ENCODE measurements at regions not wholly inside any gene's neighbourhood (a gene's known extent, or its start where the extent isn't known, plus 50 kb on each side); places are given as distances from the start of the nearest gene placed in this dataset.
A peak's percentile ranks its signal among the peaks of the same experiment; 100 is the strongest.

DNA sequence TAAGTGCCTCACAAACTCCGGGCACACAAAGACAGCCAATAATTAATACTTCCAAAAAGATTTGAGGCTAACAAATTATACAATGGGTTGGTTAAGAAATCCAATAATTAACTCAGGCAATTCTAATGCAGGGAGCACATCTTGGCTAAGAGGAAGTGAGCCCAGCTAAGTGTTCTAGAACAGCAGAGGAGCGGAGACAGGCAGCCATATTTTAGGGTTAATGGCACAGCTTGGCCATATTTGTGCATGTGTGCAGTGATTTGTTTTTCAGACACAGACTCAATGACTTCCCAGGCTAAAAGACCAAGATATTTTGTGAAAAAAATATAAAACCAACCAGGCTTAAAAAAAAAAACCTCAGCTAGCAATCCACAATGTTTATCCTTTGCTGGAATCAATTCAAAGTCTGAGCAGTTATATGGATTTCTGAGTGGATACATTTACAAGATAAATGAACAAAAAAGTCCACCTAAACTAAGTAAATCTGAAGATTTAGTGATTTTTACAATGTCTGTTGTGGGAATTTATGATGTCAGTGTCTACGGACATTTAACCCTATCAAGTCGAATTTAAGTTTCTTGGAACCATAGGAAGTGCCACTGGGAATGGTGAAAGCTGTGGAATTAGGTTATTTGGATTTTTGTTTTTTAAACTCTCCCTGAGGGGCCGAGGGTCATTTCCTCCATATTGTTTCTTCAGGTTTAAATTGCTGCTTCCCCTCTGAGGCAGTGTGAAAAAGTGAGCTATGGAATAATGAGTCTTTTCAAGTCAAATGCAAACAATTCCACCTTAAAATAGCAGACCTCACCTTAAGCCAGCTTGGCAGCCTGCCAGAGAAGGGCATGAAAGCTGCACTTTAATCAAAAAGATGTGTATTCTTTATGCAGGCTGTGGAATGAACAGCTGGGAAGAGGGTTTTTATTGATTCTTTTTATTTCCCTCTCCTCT lies 413.7 kb upstream of the TBL1XR1 start:
- no peak for TF ChIP-seq POLR2A (IDR thresholded peaks at IDR 0.05; ENCODE audit: extremely low read depth, insufficient read length)
- no peak for TF ChIP-seq MYC (IDR thresholded peaks at IDR 0.05; ENCODE audit: low read depth, low read length)
- TF ChIP-seq, protein P1, sequence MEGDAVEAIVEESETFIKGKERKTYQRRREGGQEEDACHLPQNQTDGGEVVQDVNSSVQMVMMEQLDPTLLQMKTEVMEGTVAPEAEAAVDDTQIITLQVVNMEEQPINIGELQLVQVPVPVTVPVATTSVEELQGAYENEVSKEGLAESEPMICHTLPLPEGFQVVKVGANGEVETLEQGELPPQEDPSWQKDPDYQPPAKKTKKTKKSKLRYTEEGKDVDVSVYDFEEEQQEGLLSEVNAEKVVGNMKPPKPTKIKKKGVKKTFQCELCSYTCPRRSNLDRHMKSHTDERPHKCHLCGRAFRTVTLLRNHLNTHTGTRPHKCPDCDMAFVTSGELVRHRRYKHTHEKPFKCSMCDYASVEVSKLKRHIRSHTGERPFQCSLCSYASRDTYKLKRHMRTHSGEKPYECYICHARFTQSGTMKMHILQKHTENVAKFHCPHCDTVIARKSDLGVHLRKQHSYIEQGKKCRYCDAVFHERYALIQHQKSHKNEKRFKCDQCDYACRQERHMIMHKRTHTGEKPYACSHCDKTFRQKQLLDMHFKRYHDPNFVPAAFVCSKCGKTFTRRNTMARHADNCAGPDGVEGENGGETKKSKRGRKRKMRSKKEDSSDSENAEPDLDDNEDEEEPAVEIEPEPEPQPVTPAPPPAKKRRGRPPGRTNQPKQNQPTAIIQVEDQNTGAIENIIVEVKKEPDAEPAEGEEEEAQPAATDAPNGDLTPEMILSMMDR (IDR thresholded peaks at IDR 0.05; ENCODE audit: low read depth, low read length), result no peak
- TF ChIP-seq, protein P2, sequence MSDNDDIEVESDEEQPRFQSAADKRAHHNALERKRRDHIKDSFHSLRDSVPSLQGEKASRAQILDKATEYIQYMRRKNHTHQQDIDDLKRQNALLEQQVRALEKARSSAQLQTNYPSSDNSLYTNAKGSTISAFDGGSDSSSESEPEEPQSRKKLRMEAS (IDR thresholded peaks at IDR 0.05; ENCODE audit: low read depth, low read length), result no peak
- no peak overlapping the region for H3K4me3 ChIP-seq (ENCODE audit: low read depth, low read length)
- DNase-seq (ENCODE audit: low read depth), result no peak

- TF ChIP-seq, protein P2 (IDR thresholded peaks at IDR 0.05; ENCODE audit: low read depth, low read length), result no peak
- TF ChIP-seq MYC (IDR thresholded peaks at IDR 0.05; ENCODE audit: low read depth, low read length), result no peak
- TF ChIP-seq, protein P1 (IDR thresholded peaks at IDR 0.05; ENCODE audit: low read depth, low read length), result no peak
- no peak for TF ChIP-seq POLR2A (IDR thresholded peaks at IDR 0.05; ENCODE audit: extremely low read depth, insufficient read length)
- no peak for DNase-seq (ENCODE audit: low read depth)
- no peak overlapping the region for H3K4me3 ChIP-seq (ENCODE audit: low read depth, low read length)
These were observed 414.6 kb upstream of the TBL1XR1 start for GRCh38 chr3:177611752-177612334.

DNA sequence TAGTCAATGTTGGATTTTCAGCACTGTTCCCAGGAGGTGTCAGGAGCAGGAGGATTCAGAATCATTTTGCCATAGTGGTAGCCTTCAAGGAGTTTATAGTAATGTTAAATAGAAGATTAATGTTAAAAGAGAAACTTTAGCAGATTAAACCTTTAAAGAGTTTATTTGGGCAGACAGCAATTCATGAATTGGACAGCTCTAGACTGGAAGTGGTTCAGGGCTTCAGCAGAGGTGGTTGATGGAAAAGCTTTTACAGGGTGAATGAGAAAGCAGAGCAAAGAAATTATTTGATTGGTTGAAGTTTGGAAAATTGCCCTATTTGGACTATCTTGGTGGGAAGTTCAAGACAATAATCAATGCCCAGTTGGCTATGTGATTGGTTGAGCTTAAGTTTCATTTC lies 416.6 kb upstream of the TBL1XR1 start:
- no peak overlapping the region for H3K4me3 ChIP-seq (ENCODE audit: low read depth, low read length)
- DNase-seq (ENCODE audit: low read depth), result no peak
- TF ChIP-seq POLR2A (IDR thresholded peaks at IDR 0.05; ENCODE audit: extremely low read depth, insufficient read length), result no peak

DNA sequence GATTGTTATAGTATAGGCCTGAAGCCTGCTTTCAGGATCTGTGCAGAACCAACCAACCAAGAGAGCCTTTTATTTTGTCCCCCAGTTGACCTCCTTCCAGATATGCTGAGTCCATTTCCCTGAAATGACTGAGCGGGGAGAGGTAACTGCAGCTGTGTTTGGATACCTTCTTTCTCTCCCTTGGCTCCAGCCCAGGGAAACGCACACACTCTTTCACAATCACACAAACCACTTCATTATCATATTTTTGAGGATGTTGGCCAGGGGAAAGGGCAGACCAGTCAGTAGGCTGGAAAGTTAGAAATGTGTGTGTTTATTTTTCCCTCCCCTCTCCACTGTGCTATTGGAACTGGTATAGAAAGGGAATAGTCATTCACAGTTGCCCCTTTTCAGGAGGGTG lies 417.7 kb upstream of the TBL1XR1 start:
- DNase-seq (ENCODE audit: low read depth), result peak; percentile 81

DNA sequence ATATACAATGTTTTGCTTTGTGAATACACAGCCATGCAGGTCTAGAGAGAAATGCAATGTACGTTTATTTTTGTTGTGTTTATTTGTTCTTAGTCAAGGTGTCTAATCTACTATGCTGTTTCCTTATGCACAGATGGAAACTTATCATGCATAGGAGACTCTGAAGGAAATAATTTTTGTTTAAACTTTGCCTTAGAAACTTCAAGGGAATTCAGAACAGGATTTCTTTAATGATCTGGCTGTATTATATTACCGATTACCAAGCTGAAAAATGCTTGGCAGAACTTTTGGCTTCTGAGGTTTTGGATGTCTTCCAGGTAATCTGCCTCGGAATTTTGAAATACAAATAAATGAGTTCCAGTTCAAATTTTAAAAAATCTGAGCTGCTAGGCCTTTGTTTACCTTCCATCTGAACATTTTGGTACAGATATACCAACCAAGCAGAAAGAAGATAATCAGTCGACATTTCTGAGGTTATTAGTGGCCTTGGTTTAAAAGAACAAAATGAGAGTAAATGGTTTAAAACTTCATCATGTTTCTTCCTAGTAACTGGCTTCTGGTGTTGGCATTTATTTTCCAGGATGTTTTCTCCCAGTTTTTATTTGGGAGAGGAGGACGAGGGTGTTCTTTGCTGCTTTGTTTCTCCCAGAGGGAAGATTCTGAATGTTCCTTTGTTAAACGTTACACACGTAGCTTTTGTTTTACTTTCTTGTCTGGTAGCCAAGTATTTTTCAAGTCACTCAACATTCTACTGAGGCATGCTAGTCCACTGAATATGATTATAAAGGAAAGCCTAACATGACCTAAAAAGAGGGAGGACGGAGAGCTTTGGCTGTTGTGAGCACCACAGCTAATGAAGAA lies 421.8 kb upstream of the TBL1XR1 start:
- DNase-seq (ENCODE audit: low read depth), result no peak
- TF ChIP-seq MYC (IDR thresholded peaks at IDR 0.05; ENCODE audit: low read depth, low read length), result no peak
- TF ChIP-seq, protein P1 (IDR thresholded peaks at IDR 0.05; ENCODE audit: low read depth, low read length), result no peak
- TF ChIP-seq POLR2A (IDR thresholded peaks at IDR 0.05; ENCODE audit: extremely low read depth, insufficient read length), result no peak
- TF ChIP-seq, protein P2 (IDR thresholded peaks at IDR 0.05; ENCODE audit: low read depth, low read length), result no peak
- no peak overlapping the region for H3K4me3 ChIP-seq (ENCODE audit: low read depth, low read length)

More for the DNA sequence above, 417.7 kb upstream of the TBL1XR1 start:
- no peak overlapping the region for H3K4me3 ChIP-seq (ENCODE audit: low read depth, low read length)
- no peak for TF ChIP-seq POLR2A (IDR thresholded peaks at IDR 0.05; ENCODE audit: extremely low read depth, insufficient read length)
- TF ChIP-seq, protein P1 (IDR thresholded peaks at IDR 0.05; ENCODE audit: low read depth, low read length), result no peak
- TF ChIP-seq, protein P2 (IDR thresholded peaks at IDR 0.05; ENCODE audit: low read depth, low read length), result no peak
- TF ChIP-seq MYC (IDR thresholded peaks at IDR 0.05; ENCODE audit: low read depth, low read length), result no peak
